BE2C (cell line): ENCODE measurements at regions not wholly inside any gene's neighbourhood (a gene's known extent, or its start where the extent isn't known, plus 50 kb on each side); places are given as distances from the start of the nearest gene placed in this dataset.

Source experiments
- DNase-seq: peaks from one replicate; pipeline ENCODE4 v3.0.0-alpha.2; 2020
- H3K27me3 ChIP-seq: fragments of 250-450 bp; sonication (Bioruptor Pico); 2 replicates; pipeline ENCODE4 v1.5.1; 2020; ENCODE audit warnings: mild to moderate bottlenecking
- H3K36me3 ChIP-seq: fragments of 250-450 bp; sonication (Bioruptor Pico); 2 replicates; pipeline ENCODE4 v1.5.1; 2020; ENCODE audit warnings: mild to moderate bottlenecking
- H3K4me1 ChIP-seq: fragments of 250-450 bp; sonication (Bioruptor Pico); 2 replicates; pipeline ENCODE4 v1.5.1; 2020
- H3K4me3 ChIP-seq: 2 replicates; pipeline ENCODE4 v1.5.1; 2011; ENCODE audit warnings: low read depth, low read length
- H3K9me3 ChIP-seq: fragments of 250-450 bp; sonication (Bioruptor Pico); 2 replicates; pipeline ENCODE4 v1.5.1; 2020
- CTCF ChIP-seq: IDR thresholded peaks from 2 replicates; pipeline ENCODE4 v1.5.1; 2012; ENCODE audit warnings: mild to moderate bottlenecking, low read depth, low read length

GRCh38 chr12:87254381-87255030 lies 774.7 kb downstream of the C12orf50 start:
- TF ChIP-seq CTCF = no peak
- H3K4me1 ChIP-seq = no peaks in the 10 kb centered on the region
- no peaks in the 10 kb centered on the region for H3K27me3 ChIP-seq
- DNase-seq = no peak
- no peaks in the 10 kb centered on the region for H3K9me3 ChIP-seq
- H3K4me3 ChIP-seq = no peak overlapping the region
- no peaks in the 10 kb centered on the region for H3K36me3 ChIP-seq

GRCh38 chr12:87253157-87253556 lies 776.0 kb downstream of the C12orf50 start:
- peak; percentile 47 for DNase-seq
- Histone ChIP-seq H3K36me3 (no peaks in the 10 kb centered on the region), H3K9me3 (no peaks in the 10 kb centered on the region), H3K27me3 (no peaks in the 10 kb centered on the region), H3K4me3 (no peak overlapping the region), H3K4me1 (no peaks in the 10 kb centered on the region)
- no peak for TF ChIP-seq CTCF

GRCh38 chr12:87246726-87247125 lies 782.5 kb downstream of the C12orf50 start:
- Histone ChIP-seq H3K27me3 (no peaks in the 10 kb centered on the region), H3K9me3 (no peaks in the 10 kb centered on the region), H3K4me1 (no peaks in the 10 kb centered on the region), H3K4me3 (no peak overlapping the region), H3K36me3 (no peaks in the 10 kb centered on the region)
- DNase-seq = no peak
- no peak for TF ChIP-seq CTCF

- H3K36me3 ChIP-seq = no peaks in the 10 kb centered on the region
- TF ChIP-seq CTCF = no peak
- H3K9me3 ChIP-seq = no peaks in the 10 kb centered on the region
- no peaks in the 10 kb centered on the region for H3K27me3 ChIP-seq
- no peak for DNase-seq
- H3K4me3 ChIP-seq = no peak overlapping the region
- H3K4me1 ChIP-seq = no peaks in the 10 kb centered on the region
Measured at GRCh38 chr12:87238466-87238865, 790.7 kb downstream of the C12orf50 start.

GRCh38 chr12:87234898-87235297 lies 794.3 kb downstream of the C12orf50 start:
- Histone ChIP-seq H3K4me1 (no peaks in the 10 kb centered on the region), H3K27me3 (no peaks in the 10 kb centered on the region), H3K9me3 (no peaks in the 10 kb centered on the region), H3K4me3 (no peak overlapping the region), H3K36me3 (no peaks in the 10 kb centered on the region)
- TF ChIP-seq CTCF = no peak
- no peak for DNase-seq

- Histone ChIP-seq H3K36me3 (no peaks in the 10 kb centered on the region), H3K27me3 (no peaks in the 10 kb centered on the region), H3K9me3 (no peaks in the 10 kb centered on the region), H3K4me3 (no peak overlapping the region), H3K4me1 (no peaks in the 10 kb centered on the region)
- DNase-seq = no peak
- no peak for TF ChIP-seq CTCF
Measured at GRCh38 chr12:87233671-87234070, 795.5 kb downstream of the C12orf50 start.
